SK-N-SH (cell line): ENCODE measurements at regions not wholly inside any gene's neighbourhood (a gene's known extent, or its start where the extent isn't known, plus 50 kb on each side); places are given as distances from the start of the nearest gene placed in this dataset.

Experiments
- CTCF ChIA-PET: fragments of 300-600, 350-600 bp; formaldehyde crosslinking; extraction: SDS; loops from one replicate; lab custom pipeline; 2021; lab: Yijun Ruan, JAX
- POLR2A ChIA-PET: fragments of 350-600 bp; sonication (Branson Sonifier 250); formaldehyde crosslinking; extraction: SDS; loops from one replicate; lab custom pipeline; 2020; ENCODE audit warnings: antibody characterized with exemption, inconsistent platforms; lab: Yijun Ruan, JAX
- DNase-seq: peaks from one replicate; pipeline ENCODE4 v3.0.0; 2012
- H2AFZ ChIP-seq: fragments of 200-600 bp; sonication (generic); 2 replicates; pipeline ENCODE4 v1.8.1; 2016; ENCODE audit warnings: antibody characterized with exemption, mild to moderate bottlenecking, low read depth
- H3F3A ChIP-seq: fragments of 200-600 bp; sonication (generic); replicated peaks from 2 replicates; pipeline ENCODE3; 2016; ENCODE audit warnings: antibody characterized with exemption, mild to moderate bottlenecking; ENCODE audit not compliant: insufficient read depth
- H3K27ac ChIP-seq, 2 experiments: fragments of 200-500 bp in 1 of 2; fragments of 200-600 bp in 1 of 2; sonication (Bioruptor generic) in 1 of 2; sonication (generic), shearing (Covaris generic) in 1 of 2; 2 replicates each; pipeline versions ENCODE4 v1.5.1 to v1.6.1; 2014 to 2016; ENCODE audit warnings: low read depth in 2 of 2, inconsistent platforms in 1 of 2, low read length in 1 of 2, mild to moderate bottlenecking in 1 of 2, mixed read lengths in 1 of 2
- H3K27me3 ChIP-seq: fragments of 200-600 bp; sonication (generic), shearing (Covaris generic); 2 replicates; pipeline ENCODE4 v1.6.1; 2016; ENCODE audit warnings: mixed run types; ENCODE audit not compliant: insufficient read depth
- H3K36me3 ChIP-seq, 2 experiments: fragments of 200-500 bp in 1 of 2; fragments of 200-600 bp in 1 of 2; sonication (Bioruptor generic) in 1 of 2; sonication (generic) in 1 of 2; replicated peaks in 1 of 2; 2 replicates each; pipeline versions ENCODE3 to v1.5.1; 2014 to 2016; ENCODE audit warnings: low read length in 1 of 2, mild to moderate bottlenecking in 1 of 2; ENCODE audit not compliant: insufficient read depth in 2 of 2, control insufficient read depth in 1 of 2
- H3K4me1 ChIP-seq, 2 experiments: fragments of 200-500 bp in 1 of 2; fragments of 200-600 bp in 1 of 2; sonication (Bioruptor generic) in 1 of 2; sonication (generic), shearing (Covaris generic) in 1 of 2; 2 replicates each; pipeline versions ENCODE4 v1.5.1 to v1.6.1; 2014 to 2016; ENCODE audit warnings: low read depth in 1 of 2, low read length in 1 of 2, mixed run types in 1 of 2; ENCODE audit not compliant: insufficient read depth in 2 of 2, control insufficient read depth in 1 of 2
- H3K4me2 ChIP-seq: fragments of 200-600 bp; sonication (generic), shearing (Covaris generic); 2 replicates; pipeline ENCODE4 v1.6.1; 2017; ENCODE audit warnings: mixed run types
- H3K4me3 ChIP-seq, 2 experiments: fragments of 200-500 bp in 1 of 2; fragments of 200-600 bp in 1 of 2; sonication (Bioruptor generic) in 1 of 2; sonication (generic), shearing (Covaris generic) in 1 of 2; 2 replicates each; pipeline versions ENCODE4 v1.5.1 to v1.8.1; 2014 to 2016; ENCODE audit warnings: low read depth in 2 of 2, inconsistent platforms in 1 of 2, low read length in 1 of 2, mild to moderate bottlenecking in 1 of 2, mixed read lengths in 1 of 2, moderate library complexity in 1 of 2
- H3K79me2 ChIP-seq: fragments of 200-600 bp; sonication (generic); 2 replicates; pipeline ENCODE4 v1.8.1; 2017; ENCODE audit warnings: mild to moderate bottlenecking; ENCODE audit not compliant: insufficient read depth
- H3K9ac ChIP-seq: fragments of 200-600 bp; sonication (generic); 2 replicates; pipeline ENCODE4 v1.6.1; 2017; ENCODE audit warnings: mixed run types
- H3K9me2 ChIP-seq: fragments of 200-600 bp; sonication (generic); 2 replicates; pipeline ENCODE4 v1.6.1; 2017; ENCODE audit warnings: mixed run types
- H3K9me3 ChIP-seq: fragments of 200-600 bp; sonication (generic); 2 replicates; pipeline ENCODE4 v1.6.1; 2017; ENCODE audit warnings: mixed run types, mild to moderate bottlenecking, moderate library complexity
- H4K20me1 ChIP-seq: fragments of 200-600 bp; sonication (generic); 2 replicates; pipeline ENCODE4 v1.6.1; 2017; ENCODE audit warnings: mild to moderate bottlenecking, mixed run types; ENCODE audit not compliant: insufficient read depth
- CHD2 ChIP-seq: fragments of 150-350 bp; IDR thresholded peaks from 2 replicates; pipeline ENCODE4 v1.6.1; 2018; ENCODE audit warnings: low read length; ENCODE audit not compliant: partially characterized antibody
- ELF1 ChIP-seq: IDR thresholded peaks from 2 replicates; pipeline ENCODE4 v1.4.0; 2012
- EP300 ChIP-seq, 2 experiments: IDR thresholded peaks; 2 replicates each; pipeline versions ENCODE4 v1.4.0 to v1.6.1; 2012; ENCODE audit warnings: borderline replicate concordance in 1 of 2, low read depth in 1 of 2, low read length in 1 of 2
- FOSL2 ChIP-seq: IDR thresholded peaks from 2 replicates; pipeline ENCODE4 v1.4.0; 2012; ENCODE audit warnings: low read depth, mild to moderate bottlenecking, moderate library complexity, borderline replicate concordance
- FOXJ3 ChIP-seq: sonication (generic); formaldehyde crosslinking; IDR thresholded peaks from 2 replicates; pipeline ENCODE4 v1.5.1; 2020; ENCODE audit warnings: mild to moderate bottlenecking, missing genetic modification reagents
- FOXM1 ChIP-seq: IDR thresholded peaks from 2 replicates; pipeline ENCODE4 v1.4.0; 2012; ENCODE audit warnings: low read depth, mild to moderate bottlenecking
- GABPA ChIP-seq: IDR thresholded peaks from 2 replicates; pipeline ENCODE4 v1.4.0; 2012; ENCODE audit warnings: low read depth, mild to moderate bottlenecking
- JUND ChIP-seq: IDR thresholded peaks from 2 replicates; pipeline ENCODE4 v1.4.0; 2012
- MEF2A ChIP-seq: IDR thresholded peaks from 2 replicates; pipeline ENCODE4 v1.4.0; 2012; ENCODE audit warnings: low read depth, borderline replicate concordance
- MXI1 ChIP-seq: IDR thresholded peaks from 2 replicates; pipeline ENCODE4 v1.6.1; 2012; ENCODE audit warnings: mild to moderate bottlenecking, low read depth, low read length, improper control_type of control experiment
- NFIC ChIP-seq: IDR thresholded peaks from 2 replicates; pipeline ENCODE4 v1.4.0; 2012; ENCODE audit warnings: borderline replicate concordance
- NRF1 ChIP-seq: IDR thresholded peaks from 2 replicates; pipeline ENCODE4 v1.6.1; 2012; ENCODE audit warnings: low read depth, mild to moderate bottlenecking, low read length
- PBX3 ChIP-seq: IDR thresholded peaks from 2 replicates; pipeline ENCODE4; 2012
- POLR2AphosphoS5 ChIP-seq: IDR thresholded peaks from 2 replicates; pipeline ENCODE4 v1.6.1; 2012; ENCODE audit warnings: low read depth, low read length
- RAD21 ChIP-seq: IDR thresholded peaks from 2 replicates; pipeline ENCODE4 v1.6.1; 2012; ENCODE audit warnings: mild to moderate bottlenecking, low read length
- RCOR1 ChIP-seq: fragments of 150-350 bp; IDR thresholded peaks from 2 replicates; pipeline ENCODE4 v1.6.1; 2017; ENCODE audit warnings: antibody characterized with exemption, low read length
- SIN3A ChIP-seq: IDR thresholded peaks from 2 replicates; pipeline ENCODE4 v1.6.1; 2012; ENCODE audit warnings: low read depth, mild to moderate bottlenecking, low read length, moderate library complexity, borderline replicate concordance
- TAF1 ChIP-seq: IDR thresholded peaks from 2 replicates; pipeline ENCODE4 v1.6.1; 2012; ENCODE audit warnings: low read depth, mild to moderate bottlenecking, low read length, moderate library complexity, borderline replicate concordance
- TCF12 ChIP-seq: IDR thresholded peaks from 2 replicates; pipeline ENCODE4 v1.4.0; 2012
- TEAD4 ChIP-seq: IDR thresholded peaks from 2 replicates; pipeline ENCODE4 v1.4.0; 2012; ENCODE audit warnings: mild to moderate bottlenecking, borderline replicate concordance; ENCODE audit not compliant: insufficient read depth
- USF1 ChIP-seq: IDR thresholded peaks from 2 replicates; pipeline ENCODE4 v1.4.0; 2012; ENCODE audit warnings: low read depth, borderline replicate concordance
- USF2 ChIP-seq: fragments of 150-350 bp; IDR thresholded peaks from 2 replicates; pipeline ENCODE4 v1.6.1; 2017; ENCODE audit warnings: antibody characterized with exemption, low read length, low read depth, borderline replicate concordance
- ZBTB33 ChIP-seq: IDR thresholded peaks from 2 replicates; pipeline ENCODE4 v1.4.0; 2012; ENCODE audit warnings: low read depth, borderline replicate concordance
- WGBS: methylation state at CpG from one replicate; pipeline ENCODE4 v1.1.6; 2017; ENCODE audit warnings: low lambda C conversion rate; 5-methylcytosine and 5-hydroxymethylcytosine counted together
- TF ChIP-seq, protein P1 (sequence below): IDR thresholded peaks from 2 replicates; pipeline ENCODE4 v1.4.0; 2012; ENCODE audit warnings: low read depth

- no peak overlapping the region for H3K27ac ChIP-seq
- no peak overlapping the region for H3K9ac ChIP-seq
- H3K9me3 ChIP-seq, result no peaks in the 10 kb centered on the region
- WGBS, result 40% methylated on average over 5 of the region's 5 CpGs
- no peaks in the 10 kb centered on the region for H3K36me3 ChIP-seq
- H3K4me1 ChIP-seq, result no peaks in the 10 kb centered on the region
- H3K79me2 ChIP-seq, result no peaks in the 10 kb centered on the region
- no peaks in the 10 kb centered on the region for H3K9me2 ChIP-seq
- H2AFZ ChIP-seq, result no peak overlapping the region
- ChIA-PET CTCF (no interaction called here), POLR2A (no interaction called here)
- DNase-seq, result no peak
- no peaks in the 10 kb centered on the region for H3K27me3 ChIP-seq
- no peak overlapping the region for H3K4me3 ChIP-seq
- H3F3A ChIP-seq, result no peaks in the 10 kb centered on the region
- H3K4me2 ChIP-seq, result no peak overlapping the region
- no peak for TF ChIP-seq NFIC
- TF ChIP-seq GABPA, result no peak
- TF ChIP-seq MXI1, result no peak
- TF ChIP-seq ELF1, result no peak
- TF ChIP-seq JUND, result no peak
- TF ChIP-seq PBX3, result no peak
- TF ChIP-seq FOSL2, result no peak
- TF ChIP-seq RCOR1, result no peak
- no peak for TF ChIP-seq TEAD4
- TF ChIP-seq SIN3A, result no peak
- TF ChIP-seq USF1, result no peak
- no peak for TF ChIP-seq USF2
- TF ChIP-seq ZBTB33, result no peak
- TF ChIP-seq FOXJ3, result no peak
- H4K20me1 ChIP-seq, result no peaks in the 10 kb centered on the region
These were observed 84.7 kb upstream of the PTER start for GRCh38 chr10:16352146-16352545.

GRCh38 chr10:16360001-16360400 is 76.8 kb upstream of the PTER start:
- Histone ChIP-seq H3K9me2 (no peaks in the 10 kb centered on the region), H2AFZ (no peak overlapping the region)
- 29% methylated on average over 3 of the region's 3 CpGs for WGBS
- CTCF ChIA-PET, result interaction anchor here (0.9 kb wide), 1 partner anchor 20 kb away, joined by 3 read pairs; no protein-coding TSS in a partner anchor
- TF ChIP-seq NRF1 (no peak), RAD21 (no peak), MEF2A (no peak), USF1 (no peak), CHD2 (no peak), TAF1 (no peak), POLR2AphosphoS5 (no peak), FOSL2 (no peak), EP300 (IDR thresholded peaks at IDR 0.05; ENCODE audit: borderline replicate concordance in 1 of 2, low read depth in 1 of 2, low read length in 1 of 2) (no peak), FOXM1 (no peak), ELF1 (no peak), TCF12 (no peak)
- TF ChIP-seq, protein P1, sequence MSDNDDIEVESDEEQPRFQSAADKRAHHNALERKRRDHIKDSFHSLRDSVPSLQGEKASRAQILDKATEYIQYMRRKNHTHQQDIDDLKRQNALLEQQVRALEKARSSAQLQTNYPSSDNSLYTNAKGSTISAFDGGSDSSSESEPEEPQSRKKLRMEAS, result no peak
- TF ChIP-seq, all 33 proteins: peak for 0
- POLR2A ChIA-PET, result no interaction called here
- Histone ChIP-seq H4K20me1 (no peaks in the 10 kb centered on the region), H3K4me1 (no peaks in the 10 kb centered on the region), H3K9ac (no peak overlapping the region), H3K36me3 (no peaks in the 10 kb centered on the region), H3K4me3 (no peak overlapping the region), H3F3A (no peaks in the 10 kb centered on the region), H3K4me2 (no peak overlapping the region), H3K27me3 (no peaks in the 10 kb centered on the region), H3K27ac (no peak overlapping the region), H3K79me2 (no peaks in the 10 kb centered on the region), H3K9me3 (no peaks in the 10 kb centered on the region)
- no peak for DNase-seq
